HG02588 (cell line): ENCODE measurements at regions not wholly inside any gene's neighbourhood (a gene's known extent, or its start where the extent isn't known, plus 50 kb on each side); places are given as distances from the start of the nearest gene placed in this dataset.
"Not testable (repeated sequence)": the region's sequence is repeated elsewhere in the genome, so short reads cannot be mapped to it uniquely, and the experiment has no call there.

Experiments used
- ATAC-seq: cut with Tn5 transposase; IDR thresholded peaks from one replicate; pipeline ENCODE4 v1.9.1; 2021; ENCODE audit warnings: mild to moderate bottlenecking, moderate library complexity; ENCODE audit not compliant: unreplicated experiment

DNA sequence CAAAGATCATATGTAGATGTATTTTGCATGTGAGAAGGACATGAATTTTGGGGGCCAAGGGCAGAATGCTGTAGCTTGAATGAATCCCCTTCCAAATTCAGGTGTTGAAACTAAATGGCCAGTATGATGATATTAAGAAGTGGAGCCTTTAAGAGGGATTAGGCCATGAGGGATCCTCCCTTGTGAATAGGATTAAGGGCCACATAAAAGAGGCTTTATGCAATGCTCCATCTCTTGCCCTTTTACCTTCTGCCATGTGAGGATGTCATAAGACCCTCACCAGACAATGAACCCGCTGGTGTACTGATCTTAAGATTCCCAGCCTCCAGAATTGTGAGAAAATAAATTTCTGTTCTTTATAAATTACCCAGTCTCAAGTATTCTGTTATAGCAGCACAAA is 206.1 kb downstream of the YTHDC2 start:
- no peak for ATAC-seq

DNA sequence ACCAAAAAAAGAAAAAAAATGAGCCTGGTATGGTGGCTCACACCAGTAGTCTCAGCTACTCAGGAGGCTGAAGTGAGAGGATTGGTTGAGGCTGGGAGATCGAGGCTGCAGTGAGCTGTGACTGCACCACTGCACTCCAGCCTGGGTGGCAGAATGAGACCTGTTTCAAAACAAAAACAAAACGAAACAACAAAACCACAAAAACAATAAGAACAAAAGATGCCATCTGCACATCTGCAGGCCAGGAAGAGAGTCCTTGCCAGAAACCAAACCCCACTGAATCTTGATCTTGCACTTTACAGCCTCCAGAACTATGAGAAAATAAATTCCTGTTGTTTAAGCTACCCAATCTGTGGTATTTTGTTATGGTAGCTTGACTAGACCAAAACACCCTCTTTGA is 207.7 kb downstream of the YTHDC2 start:
- no peak for ATAC-seq

DNA sequence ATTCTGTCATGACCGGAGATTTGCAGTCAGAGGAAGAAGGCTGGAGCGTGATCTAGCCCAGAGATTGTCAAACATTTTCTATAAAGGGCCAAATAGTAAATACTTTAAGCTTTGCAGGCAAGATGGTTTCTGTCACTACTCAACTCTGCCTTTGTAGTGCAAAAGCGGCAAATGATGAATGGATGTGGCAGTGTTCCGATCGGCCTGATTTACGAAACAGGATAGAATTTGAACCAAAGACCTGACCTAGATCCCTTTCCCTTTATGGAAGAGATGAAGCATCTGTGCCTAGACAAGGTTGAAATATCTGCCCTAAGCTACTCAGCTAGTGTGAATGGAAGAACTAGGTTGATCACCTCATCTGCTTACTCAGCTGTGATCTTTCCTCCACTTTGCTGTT is 209.5 kb downstream of the YTHDC2 start:
- ATAC-seq, result no peak

DNA sequence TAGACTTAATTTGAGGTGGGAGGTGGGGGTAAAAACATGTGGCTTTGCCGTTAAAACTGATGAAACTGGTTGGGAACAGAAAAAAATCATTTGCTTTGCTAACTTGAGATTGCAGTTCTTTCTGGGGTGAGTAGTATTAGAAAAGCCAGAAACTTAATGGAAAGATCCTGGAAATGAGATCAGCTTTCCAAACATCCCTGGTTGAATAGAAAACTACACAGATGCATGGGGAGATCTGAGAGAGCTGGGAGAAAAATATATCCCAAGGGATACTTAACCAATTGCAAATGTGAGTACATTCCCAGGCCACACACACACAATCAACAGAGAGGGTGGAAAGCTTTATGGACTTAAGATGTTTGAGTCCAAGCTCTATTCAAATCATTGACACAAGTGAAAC is 222.3 kb downstream of the YTHDC2 start:
- ATAC-seq, result no peak

DNA sequence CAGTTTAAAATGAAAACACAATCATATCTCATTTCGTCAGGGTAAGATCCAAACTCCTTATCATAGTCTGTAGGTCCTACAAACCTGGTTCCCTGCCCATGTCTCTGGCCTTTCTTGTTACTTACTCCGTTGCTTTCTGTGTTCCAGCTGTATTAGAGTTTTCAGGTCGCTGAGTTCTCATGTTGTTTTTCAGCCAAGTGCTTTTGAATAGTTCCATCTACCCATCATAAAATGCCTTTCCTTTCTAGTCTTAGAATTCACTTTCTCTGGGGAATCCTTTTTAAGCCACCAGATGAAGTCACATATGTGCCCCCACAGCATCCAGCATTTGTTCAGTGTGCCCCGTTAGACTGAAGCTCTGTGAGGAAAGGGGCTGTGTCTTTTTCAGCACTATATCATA is 228.7 kb downstream of the YTHDC2 start:
- no peak for ATAC-seq

DNA sequence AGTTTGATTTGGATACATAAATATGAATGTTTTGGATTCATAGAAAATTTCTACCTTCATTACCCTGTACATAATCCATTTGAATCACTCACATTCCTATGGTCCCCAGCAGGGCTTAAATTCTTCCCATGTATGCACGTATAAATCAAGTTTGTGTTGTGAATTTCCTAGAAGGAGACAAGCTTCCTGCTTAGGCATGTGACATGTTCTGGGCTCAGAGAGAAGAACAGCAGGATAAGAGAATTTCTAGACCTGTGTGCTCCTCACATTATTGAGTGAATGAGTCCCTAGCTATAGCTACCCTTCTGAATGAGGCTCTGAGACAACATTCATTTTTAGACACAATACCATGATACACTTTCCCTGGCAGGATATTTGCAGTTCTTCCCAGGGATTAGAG is 229.1 kb downstream of the YTHDC2 start:
- no peak for ATAC-seq

DNA sequence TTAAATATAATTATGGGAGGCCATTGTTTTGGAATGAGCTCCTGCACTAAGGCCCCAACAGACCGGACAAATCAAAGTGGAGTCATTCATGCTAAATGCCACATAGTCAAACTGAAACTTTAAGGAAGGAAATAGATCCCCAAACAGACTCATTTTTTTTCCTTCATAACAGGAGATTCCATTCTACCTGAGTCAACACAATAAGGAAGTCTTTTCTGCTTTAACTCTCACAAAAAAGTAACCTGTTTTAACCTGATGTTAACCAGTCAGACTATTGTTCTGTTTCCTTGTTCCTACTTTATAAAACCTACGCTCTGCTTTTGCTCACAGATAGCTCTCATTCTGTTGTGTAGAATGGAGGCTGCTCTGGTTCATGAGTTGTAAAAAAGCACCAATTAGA is 234.9 kb downstream of the YTHDC2 start:
- no peak for ATAC-seq

DNA sequence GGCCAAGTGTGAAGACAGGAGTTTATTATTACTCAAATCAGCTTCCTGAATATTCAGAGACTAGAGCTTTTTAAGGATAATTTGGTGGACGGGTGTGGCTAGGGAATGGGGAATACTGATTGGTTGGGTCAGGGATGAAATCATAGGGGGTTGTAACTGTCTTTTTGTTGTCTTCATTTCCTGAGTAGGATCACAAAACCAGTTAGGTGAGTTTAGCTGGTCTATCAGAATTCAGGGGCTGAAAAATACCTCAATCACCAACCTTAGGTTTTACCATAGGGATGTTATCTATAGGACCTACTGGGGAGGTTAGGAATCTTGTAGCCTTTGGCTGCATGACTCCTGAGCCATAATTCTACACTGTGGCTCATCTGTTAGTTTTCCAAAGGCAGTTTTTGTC is 235.8 kb downstream of the YTHDC2 start:
- ATAC-seq, result no peak

DNA sequence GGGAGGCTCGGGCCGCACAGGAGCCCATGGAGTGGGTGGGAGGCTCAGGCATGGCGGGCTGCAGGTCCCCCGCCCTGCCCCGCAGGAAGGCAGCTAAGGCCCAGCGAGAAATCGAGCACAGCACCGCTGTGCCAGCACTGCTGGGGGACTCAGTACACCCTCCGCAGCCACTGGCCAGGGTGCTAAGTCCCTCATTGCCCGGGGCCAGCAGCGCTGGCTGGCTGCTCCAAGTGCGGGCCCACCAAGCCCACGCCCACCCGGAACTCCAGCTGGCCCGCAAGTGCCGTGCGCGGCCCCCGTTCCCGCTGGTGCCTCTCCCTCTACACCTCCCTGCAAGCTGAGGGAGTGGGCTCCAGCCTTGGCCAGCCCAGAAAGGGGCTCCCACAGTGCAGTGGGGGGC is 239.7 kb downstream of the YTHDC2 start:
- not testable (repeated sequence) for ATAC-seq

DNA sequence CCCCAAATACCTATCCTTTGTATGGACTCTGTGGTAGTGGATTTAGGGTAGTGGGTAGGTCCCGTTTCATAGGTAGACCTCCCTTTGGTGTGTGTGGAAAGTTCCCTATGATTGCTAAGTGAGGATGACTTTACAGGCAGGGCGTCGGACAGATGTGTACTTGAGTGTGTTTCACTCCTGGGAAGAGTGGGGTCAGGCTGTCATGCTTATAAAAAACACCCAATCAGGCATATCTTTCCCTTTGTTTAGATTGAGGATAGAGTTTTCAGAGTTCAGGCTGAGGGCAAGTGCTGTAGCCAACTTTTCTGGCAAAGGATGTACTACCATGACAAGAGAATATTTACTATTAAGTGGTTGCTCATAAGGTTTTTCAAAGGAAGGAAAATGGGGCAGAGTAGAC is 242.0 kb downstream of the YTHDC2 start:
- ATAC-seq, result no peak

DNA sequence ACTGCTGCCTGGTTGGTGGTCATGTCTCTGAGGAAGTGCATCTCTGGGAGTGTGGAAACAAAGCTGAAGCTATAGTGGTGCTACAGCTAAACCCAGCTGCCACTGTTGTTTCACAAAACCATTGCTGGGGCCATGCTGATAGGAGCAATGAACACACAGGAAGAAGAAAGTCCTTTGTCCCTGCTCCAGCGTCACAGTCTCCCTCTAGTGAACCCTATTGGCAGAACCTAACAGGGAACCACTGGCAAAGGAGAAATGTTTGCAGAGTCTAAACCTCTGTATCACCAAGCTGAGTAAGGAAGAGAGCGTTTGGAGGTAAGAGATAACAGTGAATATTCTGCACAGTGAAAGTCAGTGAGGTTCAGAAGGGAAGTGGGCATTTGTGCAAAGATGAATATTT is 244.0 kb downstream of the YTHDC2 start:
- ATAC-seq, result no peak

DNA sequence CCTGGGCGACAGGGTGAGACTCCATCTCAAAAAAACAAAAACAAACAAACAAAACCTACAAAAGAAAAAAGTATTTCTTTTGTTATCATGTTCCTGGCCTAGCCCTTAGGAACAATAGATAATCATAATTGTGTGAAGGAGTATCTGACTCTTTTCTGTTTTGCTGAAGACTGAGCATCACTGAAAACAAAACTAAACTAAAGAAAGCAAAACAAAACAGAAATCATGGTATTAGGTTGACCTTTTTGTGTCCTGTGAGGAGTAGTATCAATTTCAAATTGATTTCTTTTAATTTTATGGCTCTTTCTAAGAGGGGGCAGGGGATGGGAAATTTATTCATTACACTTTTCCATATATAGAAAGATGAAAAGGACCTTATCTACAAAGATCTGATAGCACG is 246.0 kb downstream of the YTHDC2 start:
- ATAC-seq, result no peak

DNA sequence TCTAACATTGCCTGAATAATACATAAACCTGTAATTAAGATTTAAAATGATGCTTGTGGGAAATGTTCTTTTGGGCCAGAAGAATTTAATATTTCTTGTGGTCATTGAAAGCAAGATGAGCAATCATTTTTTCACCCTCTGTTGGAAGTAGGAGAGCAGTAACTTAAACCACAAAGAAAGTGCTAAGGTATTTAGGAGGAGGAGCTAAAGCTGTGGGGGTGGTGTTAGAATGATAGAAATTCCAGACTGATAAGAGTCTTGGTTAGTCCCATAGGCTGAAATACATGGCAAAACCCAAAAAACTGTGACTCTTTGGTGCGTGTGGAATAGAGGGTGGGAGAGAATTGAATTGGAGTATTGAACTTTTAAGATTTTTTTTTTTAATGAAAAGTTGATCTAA is 247.0 kb downstream of the YTHDC2 start:
- no peak for ATAC-seq

DNA sequence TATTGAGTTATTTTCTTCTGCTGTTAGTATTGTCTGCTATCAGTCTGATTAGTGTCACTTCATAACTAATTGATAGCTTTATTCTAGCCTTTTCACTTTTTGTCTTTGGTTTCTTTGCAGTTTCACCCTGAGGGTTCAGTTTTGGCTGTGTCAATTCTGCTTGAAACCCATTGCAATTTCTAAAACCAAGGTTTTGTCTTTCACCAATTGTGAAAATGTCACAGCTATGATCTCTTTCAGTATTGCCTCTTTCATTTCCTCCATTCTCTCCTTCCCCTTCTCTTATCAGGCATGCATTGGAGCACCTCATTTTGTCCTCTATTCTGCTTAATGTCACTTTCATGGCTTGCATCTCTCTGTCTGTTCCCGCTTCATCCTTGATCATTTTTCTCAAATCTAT is 248.1 kb downstream of the YTHDC2 start:
- ATAC-seq, result no peak

DNA sequence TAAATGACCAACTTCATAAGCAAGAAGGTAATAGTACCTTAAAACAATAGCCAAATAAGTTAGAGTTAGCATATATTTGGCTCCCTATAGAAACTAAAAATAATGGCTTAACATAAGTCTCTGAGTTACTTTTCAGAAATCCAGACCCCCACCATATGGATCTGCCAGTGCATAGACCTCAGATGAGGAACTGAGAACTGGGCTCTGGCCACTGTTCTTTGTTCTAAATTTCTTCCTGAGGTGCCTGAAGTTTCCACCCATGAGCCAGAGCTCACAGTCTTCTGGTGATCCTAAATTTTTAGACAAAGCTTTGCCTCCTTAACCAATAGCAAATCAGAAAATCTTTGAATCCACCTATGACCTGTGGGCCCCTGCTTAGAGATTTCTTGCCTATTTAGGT is 250.9 kb downstream of the YTHDC2 start:
- ATAC-seq, result no peak

DNA sequence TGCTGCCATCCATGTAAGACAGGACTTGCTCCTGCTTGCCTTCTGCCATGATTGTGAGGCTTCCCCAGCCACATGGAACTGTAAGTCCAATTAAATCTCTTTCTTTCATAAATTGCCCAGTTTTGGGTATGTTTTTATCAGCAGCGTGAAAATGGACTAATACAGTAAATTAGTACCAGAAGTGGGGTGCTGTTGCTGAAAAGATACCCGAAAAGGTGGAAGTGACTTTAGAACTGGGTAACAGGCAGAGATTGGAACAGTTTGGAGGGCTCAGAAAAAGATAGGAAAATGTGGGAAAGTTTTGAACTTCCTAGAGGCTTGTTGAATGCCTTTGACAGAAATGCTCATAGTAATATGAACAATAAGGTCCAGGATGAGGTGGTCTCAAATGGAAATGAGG is 253.3 kb downstream of the YTHDC2 start:
- not testable (repeated sequence) for ATAC-seq

DNA sequence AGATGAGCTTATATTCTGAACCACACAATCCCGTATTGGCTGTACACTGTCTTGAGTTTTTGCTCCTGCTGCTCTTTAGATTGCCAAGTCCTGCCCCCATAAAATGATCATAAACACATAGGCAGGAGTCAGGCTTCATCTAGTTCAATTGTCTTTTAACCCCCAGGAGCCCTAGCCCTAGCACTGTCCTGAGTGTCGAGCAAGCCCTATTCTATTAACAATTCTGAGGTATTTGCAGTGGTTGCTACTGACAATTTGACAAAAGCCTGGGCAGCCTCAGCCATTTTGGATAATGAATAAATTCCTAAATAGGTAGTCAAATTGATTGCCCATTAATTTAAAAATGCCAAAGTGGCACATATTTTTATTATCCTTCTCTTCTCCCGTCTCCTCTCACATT is 257.2 kb downstream of the YTHDC2 start:
- ATAC-seq, result no peak

DNA sequence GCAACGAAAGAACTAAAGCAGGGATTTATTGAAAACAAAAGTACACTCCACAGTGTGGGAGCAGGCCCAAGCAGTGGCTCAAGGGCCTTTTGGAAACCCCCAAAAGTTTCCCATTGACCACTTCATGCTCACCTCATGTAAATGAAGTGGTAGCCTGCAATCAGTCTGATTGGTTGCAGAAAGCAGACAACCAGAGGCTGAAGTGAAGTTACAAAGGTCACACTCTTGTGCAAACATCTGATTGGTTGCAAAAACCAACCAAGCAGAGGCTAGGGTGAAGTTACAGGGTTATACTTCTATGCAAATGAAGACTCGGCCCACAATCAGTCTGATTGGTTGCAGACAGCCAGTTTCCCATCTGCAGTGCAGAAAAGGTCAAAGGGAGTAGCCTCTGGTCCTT is 258.0 kb downstream of the YTHDC2 start:
- ATAC-seq, result peak; percentile 80

DNA sequence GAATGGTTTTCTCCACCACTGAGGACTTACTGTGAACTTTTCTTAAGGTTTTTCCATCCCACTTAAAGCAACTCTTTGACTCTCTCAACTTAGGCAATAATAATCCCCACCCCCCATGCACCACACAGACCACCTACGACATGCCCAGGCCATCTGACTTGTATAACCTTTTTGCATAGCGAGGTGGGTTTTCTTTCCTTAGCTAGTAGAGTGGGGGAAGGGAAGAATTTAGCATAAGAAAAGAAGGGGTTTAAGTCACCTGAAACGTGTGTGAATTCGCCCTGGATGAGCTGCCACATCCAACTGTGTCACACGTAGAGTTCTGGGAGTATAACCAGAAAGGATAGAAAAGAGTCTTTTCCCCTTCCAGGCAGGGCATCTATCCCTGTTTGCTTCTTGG is 262.7 kb downstream of the YTHDC2 start:
- no peak for ATAC-seq

DNA sequence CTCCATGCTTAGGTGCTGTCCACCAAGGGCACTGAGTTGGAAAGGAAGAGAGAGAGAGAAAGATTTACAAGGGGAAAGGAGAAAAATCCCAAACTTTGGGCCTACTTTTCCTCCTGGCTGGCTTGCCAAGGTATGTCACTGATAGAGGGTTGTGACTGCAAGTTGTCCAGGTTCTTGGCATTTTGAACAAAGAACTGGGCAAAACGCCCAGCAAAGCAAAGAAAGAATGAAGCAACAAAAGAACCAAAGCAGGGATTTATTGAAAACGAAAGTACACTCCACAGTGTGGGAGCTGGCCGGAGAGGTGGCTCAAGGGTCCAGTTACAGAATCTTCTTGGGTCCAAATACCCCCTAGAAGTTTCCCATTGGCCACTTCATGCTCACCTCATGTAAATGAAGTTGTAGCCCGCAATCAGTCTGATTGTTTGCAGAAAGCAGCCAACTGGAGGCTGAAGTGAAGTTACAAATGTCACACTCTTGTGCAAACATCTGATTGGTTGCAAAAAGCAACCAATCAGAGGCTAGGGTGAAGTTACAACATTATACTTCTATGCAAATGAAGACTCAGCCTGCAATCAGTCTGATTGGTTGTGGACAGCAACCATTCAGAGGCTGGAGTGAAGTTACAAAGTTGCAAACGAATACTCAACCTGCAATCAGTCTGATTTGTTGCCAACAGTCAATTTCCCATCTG is 263.5 kb downstream of the YTHDC2 start:
- ATAC-seq, result no peak

DNA sequence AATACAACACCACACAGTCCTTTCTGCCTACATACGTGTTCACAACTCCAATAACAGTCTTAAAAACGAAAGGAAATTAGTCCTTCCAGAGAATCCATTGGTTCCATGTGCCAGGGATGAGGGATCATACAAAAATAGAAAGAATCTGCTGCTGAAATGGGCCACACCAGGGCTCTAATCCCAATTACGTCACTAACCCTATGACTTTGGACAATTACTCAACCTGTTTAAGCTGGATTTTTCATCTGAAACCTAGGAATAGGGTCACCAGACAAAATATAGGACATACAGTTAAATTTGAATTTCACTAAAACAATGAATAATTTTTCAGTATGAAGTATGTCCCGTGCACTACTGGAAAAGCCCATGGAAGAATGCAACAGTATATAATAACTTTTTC is 264.7 kb downstream of the YTHDC2 start:
- ATAC-seq, result no peak

DNA sequence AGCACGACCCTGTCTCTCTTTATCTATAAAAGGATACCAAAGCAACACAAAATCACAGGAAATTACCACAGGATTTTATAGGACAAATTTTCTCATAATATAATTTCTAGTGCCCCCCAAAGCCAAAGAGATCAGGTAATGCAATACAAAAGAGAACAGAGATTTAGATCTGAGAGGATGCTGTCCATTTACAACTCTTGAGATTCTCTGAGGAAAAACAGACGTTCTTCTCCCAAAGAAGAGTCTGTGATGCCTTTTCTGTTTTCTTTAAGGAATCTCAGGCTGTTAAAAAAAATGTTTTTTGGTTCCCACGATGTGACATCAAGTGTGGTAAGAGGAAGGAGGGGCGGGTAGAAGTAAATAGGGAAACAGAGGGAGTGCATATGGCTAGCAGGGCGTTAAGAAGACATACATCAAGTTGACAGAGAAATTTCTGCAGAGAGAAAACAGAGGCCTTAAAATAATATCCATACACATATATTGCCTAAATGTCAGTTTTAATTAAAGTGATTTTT is 274.7 kb downstream of the YTHDC2 start:
- no peak for ATAC-seq

DNA sequence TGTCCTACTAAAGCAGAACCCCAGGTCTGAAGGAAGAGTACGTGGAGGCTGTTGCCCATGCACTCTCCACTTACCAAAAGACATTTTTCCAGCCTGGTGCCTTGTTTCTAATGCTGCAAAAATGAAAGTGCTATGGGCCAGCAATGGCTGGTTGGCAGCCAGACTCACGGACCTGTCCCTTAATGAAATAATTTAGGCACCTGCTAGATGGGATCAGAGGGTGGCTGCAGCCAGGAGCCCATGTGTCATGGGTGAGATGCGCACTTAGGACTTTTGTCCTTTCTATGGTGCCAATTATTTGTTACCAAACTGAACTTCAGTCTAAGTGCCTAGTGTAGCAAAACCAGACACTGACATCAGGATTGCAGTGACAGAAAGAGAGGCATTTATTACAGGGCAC is 276.3 kb downstream of the YTHDC2 start:
- no peak for ATAC-seq
